SK-N-SH (cell line): ENCODE measurements at regions not wholly inside any gene's neighbourhood (a gene's known extent, or its start where the extent isn't known, plus 50 kb on each side); places are given as distances from the start of the nearest gene placed in this dataset.

ENCODE experiments used
- CTCF ChIA-PET: fragments of 300-600, 350-600 bp; formaldehyde crosslinking; extraction: SDS; loops from one replicate; lab custom pipeline; 2021; lab: Yijun Ruan, JAX
- POLR2A ChIA-PET: fragments of 350-600 bp; sonication (Branson Sonifier 250); formaldehyde crosslinking; extraction: SDS; loops from one replicate; lab custom pipeline; 2020; ENCODE audit warnings: antibody characterized with exemption, inconsistent platforms; lab: Yijun Ruan, JAX
- DNase-seq: peaks from one replicate; pipeline ENCODE4 v3.0.0; 2012
- H2AFZ ChIP-seq: fragments of 200-600 bp; sonication (generic); 2 replicates; pipeline ENCODE4 v1.8.1; 2016; ENCODE audit warnings: antibody characterized with exemption, mild to moderate bottlenecking, low read depth
- H3F3A ChIP-seq: fragments of 200-600 bp; sonication (generic); replicated peaks from 2 replicates; pipeline ENCODE3; 2016; ENCODE audit warnings: antibody characterized with exemption, mild to moderate bottlenecking; ENCODE audit not compliant: insufficient read depth
- H3K27ac ChIP-seq, 2 experiments: fragments of 200-500 bp in 1 of 2; fragments of 200-600 bp in 1 of 2; sonication (Bioruptor generic) in 1 of 2; sonication (generic), shearing (Covaris generic) in 1 of 2; 2 replicates each; pipeline versions ENCODE4 v1.5.1 to v1.6.1; 2014 to 2016; ENCODE audit warnings: low read depth in 2 of 2, inconsistent platforms in 1 of 2, low read length in 1 of 2, mild to moderate bottlenecking in 1 of 2, mixed read lengths in 1 of 2
- H3K27me3 ChIP-seq: fragments of 200-600 bp; sonication (generic), shearing (Covaris generic); 2 replicates; pipeline ENCODE4 v1.6.1; 2016; ENCODE audit warnings: mixed run types; ENCODE audit not compliant: insufficient read depth
- H3K36me3 ChIP-seq, 2 experiments: fragments of 200-500 bp in 1 of 2; fragments of 200-600 bp in 1 of 2; sonication (Bioruptor generic) in 1 of 2; sonication (generic) in 1 of 2; replicated peaks in 1 of 2; 2 replicates each; pipeline versions ENCODE3 to v1.5.1; 2014 to 2016; ENCODE audit warnings: low read length in 1 of 2, mild to moderate bottlenecking in 1 of 2; ENCODE audit not compliant: insufficient read depth in 2 of 2, control insufficient read depth in 1 of 2
- H3K4me1 ChIP-seq, 2 experiments: fragments of 200-500 bp in 1 of 2; fragments of 200-600 bp in 1 of 2; sonication (Bioruptor generic) in 1 of 2; sonication (generic), shearing (Covaris generic) in 1 of 2; 2 replicates each; pipeline versions ENCODE4 v1.5.1 to v1.6.1; 2014 to 2016; ENCODE audit warnings: low read depth in 1 of 2, low read length in 1 of 2, mixed run types in 1 of 2; ENCODE audit not compliant: insufficient read depth in 2 of 2, control insufficient read depth in 1 of 2
- H3K4me2 ChIP-seq: fragments of 200-600 bp; sonication (generic), shearing (Covaris generic); 2 replicates; pipeline ENCODE4 v1.6.1; 2017; ENCODE audit warnings: mixed run types
- H3K4me3 ChIP-seq, 2 experiments: fragments of 200-500 bp in 1 of 2; fragments of 200-600 bp in 1 of 2; sonication (Bioruptor generic) in 1 of 2; sonication (generic), shearing (Covaris generic) in 1 of 2; 2 replicates each; pipeline versions ENCODE4 v1.5.1 to v1.8.1; 2014 to 2016; ENCODE audit warnings: low read depth in 2 of 2, inconsistent platforms in 1 of 2, low read length in 1 of 2, mild to moderate bottlenecking in 1 of 2, mixed read lengths in 1 of 2, moderate library complexity in 1 of 2
- H3K79me2 ChIP-seq: fragments of 200-600 bp; sonication (generic); 2 replicates; pipeline ENCODE4 v1.8.1; 2017; ENCODE audit warnings: mild to moderate bottlenecking; ENCODE audit not compliant: insufficient read depth
- H3K9ac ChIP-seq: fragments of 200-600 bp; sonication (generic); 2 replicates; pipeline ENCODE4 v1.6.1; 2017; ENCODE audit warnings: mixed run types
- H3K9me2 ChIP-seq: fragments of 200-600 bp; sonication (generic); 2 replicates; pipeline ENCODE4 v1.6.1; 2017; ENCODE audit warnings: mixed run types
- H3K9me3 ChIP-seq: fragments of 200-600 bp; sonication (generic); 2 replicates; pipeline ENCODE4 v1.6.1; 2017; ENCODE audit warnings: mixed run types, mild to moderate bottlenecking, moderate library complexity
- H4K20me1 ChIP-seq: fragments of 200-600 bp; sonication (generic); 2 replicates; pipeline ENCODE4 v1.6.1; 2017; ENCODE audit warnings: mild to moderate bottlenecking, mixed run types; ENCODE audit not compliant: insufficient read depth
- ELF1 ChIP-seq: IDR thresholded peaks from 2 replicates; pipeline ENCODE4 v1.4.0; 2012
- EP300 ChIP-seq, 2 experiments: IDR thresholded peaks; 2 replicates each; pipeline versions ENCODE4 v1.4.0 to v1.6.1; 2012; ENCODE audit warnings: borderline replicate concordance in 1 of 2, low read depth in 1 of 2, low read length in 1 of 2
- FOXJ3 ChIP-seq: sonication (generic); formaldehyde crosslinking; IDR thresholded peaks from 2 replicates; pipeline ENCODE4 v1.5.1; 2020; ENCODE audit warnings: mild to moderate bottlenecking, missing genetic modification reagents
- FOXM1 ChIP-seq: IDR thresholded peaks from 2 replicates; pipeline ENCODE4 v1.4.0; 2012; ENCODE audit warnings: low read depth, mild to moderate bottlenecking
- GABPA ChIP-seq: IDR thresholded peaks from 2 replicates; pipeline ENCODE4 v1.4.0; 2012; ENCODE audit warnings: low read depth, mild to moderate bottlenecking
- GATA2 ChIP-seq: sonication (generic); formaldehyde crosslinking; IDR thresholded peaks from 2 replicates; pipeline ENCODE4 v1.5.0; 2020; ENCODE audit warnings: mild to moderate bottlenecking, missing genetic modification reagents
- JUND ChIP-seq: IDR thresholded peaks from 2 replicates; pipeline ENCODE4 v1.4.0; 2012
- MEF2A ChIP-seq: IDR thresholded peaks from 2 replicates; pipeline ENCODE4 v1.4.0; 2012; ENCODE audit warnings: low read depth, borderline replicate concordance
- NFIC ChIP-seq: IDR thresholded peaks from 2 replicates; pipeline ENCODE4 v1.4.0; 2012; ENCODE audit warnings: borderline replicate concordance
- RAD21 ChIP-seq: IDR thresholded peaks from 2 replicates; pipeline ENCODE4 v1.6.1; 2012; ENCODE audit warnings: mild to moderate bottlenecking, low read length
- RFX5 ChIP-seq: IDR thresholded peaks from 2 replicates; pipeline ENCODE4 v1.6.1; 2012; ENCODE audit warnings: mild to moderate bottlenecking, improper control_type of control experiment, low read length
- SIN3A ChIP-seq: IDR thresholded peaks from 2 replicates; pipeline ENCODE4 v1.6.1; 2012; ENCODE audit warnings: low read depth, mild to moderate bottlenecking, low read length, moderate library complexity, borderline replicate concordance
- TAF1 ChIP-seq: IDR thresholded peaks from 2 replicates; pipeline ENCODE4 v1.6.1; 2012; ENCODE audit warnings: low read depth, mild to moderate bottlenecking, low read length, moderate library complexity, borderline replicate concordance
- TEAD4 ChIP-seq: IDR thresholded peaks from 2 replicates; pipeline ENCODE4 v1.4.0; 2012; ENCODE audit warnings: mild to moderate bottlenecking, borderline replicate concordance; ENCODE audit not compliant: insufficient read depth
- YY1 ChIP-seq: IDR thresholded peaks from 2 replicates; pipeline ENCODE4 v1.4.0; 2012; ENCODE audit warnings: low read depth, mild to moderate bottlenecking
- WGBS: methylation state at CpG from one replicate; pipeline ENCODE4 v1.1.6; 2017; ENCODE audit warnings: low lambda C conversion rate; 5-methylcytosine and 5-hydroxymethylcytosine counted together
- TF ChIP-seq, protein P1 (sequence below): IDR thresholded peaks from 2 replicates; pipeline ENCODE4 v1.4.0; 2012; ENCODE audit warnings: low read depth, borderline replicate concordance
- TF ChIP-seq, protein P2 (sequence below): fragments of 150-350 bp; IDR thresholded peaks from 2 replicates; pipeline ENCODE4 v1.6.1; 2016; ENCODE audit warnings: mild to moderate bottlenecking, low read depth, low read length
- TF ChIP-seq, protein P3 (sequence below): IDR thresholded peaks from 2 replicates; pipeline ENCODE4 v1.4.0; 2012; ENCODE audit warnings: low read depth

DNA sequence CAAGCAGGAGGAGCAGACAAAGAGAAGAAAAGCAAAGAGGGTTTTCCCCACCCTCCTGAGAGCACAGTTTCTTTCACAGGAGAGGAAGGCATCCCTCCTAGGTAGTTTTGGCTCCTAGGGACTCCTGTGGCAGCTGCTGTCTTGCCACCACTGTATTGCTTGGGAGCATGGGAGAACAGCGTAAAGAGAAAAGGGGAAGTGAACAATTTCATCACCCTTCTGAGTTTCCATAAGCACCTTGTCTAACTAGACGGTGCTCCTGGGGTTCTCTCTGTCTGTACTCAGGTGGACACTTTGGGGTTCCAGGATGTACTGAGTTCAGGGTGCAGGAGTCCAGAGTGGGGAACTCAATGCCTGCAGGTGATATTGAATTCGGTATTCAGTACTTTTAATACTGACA lies 1430.5 kb downstream of the TBC1D22A start:
- Histone ChIP-seq H3K79me2 (no peaks in the 10 kb centered on the region), H3K27ac (no peak overlapping the region), H4K20me1 (no peaks in the 10 kb centered on the region), H3K4me1 (no peaks in the 10 kb centered on the region), H3K9me3 (peaks cover 6% of the 10 kb centered on the region; the same call in 1 of the 2 replicates), H3K4me2 (no peak overlapping the region), H2AFZ (no peak overlapping the region), H3K9me2 (no peaks in the 10 kb centered on the region), H3K27me3 (no peaks in the 10 kb centered on the region), H3K4me3 (no peak overlapping the region), H3K36me3 (no peaks in the 10 kb centered on the region), H3F3A (no peaks in the 10 kb centered on the region), H3K9ac (no peak overlapping the region)
- DNase-seq: no peak
- POLR2A ChIA-PET: no interaction called here
- TF ChIP-seq, protein P1, sequence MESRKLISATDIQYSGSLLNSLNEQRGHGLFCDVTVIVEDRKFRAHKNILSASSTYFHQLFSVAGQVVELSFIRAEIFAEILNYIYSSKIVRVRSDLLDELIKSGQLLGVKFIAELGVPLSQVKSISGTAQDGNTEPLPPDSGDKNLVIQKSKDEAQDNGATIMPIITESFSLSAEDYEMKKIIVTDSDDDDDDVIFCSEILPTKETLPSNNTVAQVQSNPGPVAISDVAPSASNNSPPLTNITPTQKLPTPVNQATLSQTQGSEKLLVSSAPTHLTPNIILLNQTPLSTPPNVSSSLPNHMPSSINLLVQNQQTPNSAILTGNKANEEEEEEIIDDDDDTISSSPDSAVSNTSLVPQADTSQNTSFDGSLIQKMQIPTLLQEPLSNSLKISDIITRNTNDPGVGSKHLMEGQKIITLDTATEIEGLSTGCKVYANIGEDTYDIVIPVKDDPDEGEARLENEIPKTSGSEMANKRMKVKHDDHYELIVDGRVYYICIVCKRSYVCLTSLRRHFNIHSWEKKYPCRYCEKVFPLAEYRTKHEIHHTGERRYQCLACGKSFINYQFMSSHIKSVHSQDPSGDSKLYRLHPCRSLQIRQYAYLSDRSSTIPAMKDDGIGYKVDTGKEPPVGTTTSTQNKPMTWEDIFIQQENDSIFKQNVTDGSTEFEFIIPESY: no peak
- no peak for TF ChIP-seq EP300 (IDR thresholded peaks at IDR 0.05; ENCODE audit: borderline replicate concordance in 1 of 2, low read depth in 1 of 2, low read length in 1 of 2)
- 0% methylated on average over 3 of the region's 3 CpGs for WGBS
- CTCF ChIA-PET: no interaction called here

DNA sequence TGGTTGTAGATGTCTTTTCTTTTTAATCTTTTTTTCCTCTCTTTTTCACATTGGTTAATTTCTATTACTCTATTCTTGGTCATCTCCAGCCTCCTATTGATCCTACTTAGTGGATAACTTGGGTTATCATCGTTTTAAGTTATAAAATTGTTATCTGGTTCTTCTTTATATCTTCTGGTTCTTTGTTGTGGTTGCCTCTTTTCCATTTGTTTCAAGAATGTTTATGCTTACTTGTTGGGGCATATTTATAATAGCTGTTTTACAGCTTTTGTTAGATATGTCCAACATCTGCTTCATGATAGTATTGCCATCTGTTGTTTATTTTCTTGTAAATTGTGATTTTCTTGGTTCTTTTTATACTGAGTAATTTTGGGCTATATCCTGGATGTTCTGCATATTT lies 1429.6 kb downstream of the TBC1D22A start:
- WGBS: 3% methylated on average over 1 of the region's 1 CpG
- CTCF ChIA-PET: no interaction called here
- POLR2A ChIA-PET: no interaction called here
- Histone ChIP-seq H3K9me2 (no peaks in the 10 kb centered on the region), H3K36me3 (no peaks in the 10 kb centered on the region), H3K4me2 (no peak overlapping the region), H2AFZ (no peak overlapping the region), H3K4me1 (no peaks in the 10 kb centered on the region), H3K79me2 (no peaks in the 10 kb centered on the region), H3K27me3 (no peaks in the 10 kb centered on the region), H4K20me1 (no peaks in the 10 kb centered on the region), H3K4me3 (no peak overlapping the region), H3K9me3 (peaks cover 6% of the 10 kb centered on the region; the same call in 1 of the 2 replicates), H3F3A (no peaks in the 10 kb centered on the region), H3K9ac (no peak overlapping the region), H3K27ac (no peak overlapping the region)
- DNase-seq: no peak
- TF ChIP-seq ELF1 (no peak), RAD21 (no peak), NFIC (no peak), GATA2 (no peak)
- TF ChIP-seq, protein P2, sequence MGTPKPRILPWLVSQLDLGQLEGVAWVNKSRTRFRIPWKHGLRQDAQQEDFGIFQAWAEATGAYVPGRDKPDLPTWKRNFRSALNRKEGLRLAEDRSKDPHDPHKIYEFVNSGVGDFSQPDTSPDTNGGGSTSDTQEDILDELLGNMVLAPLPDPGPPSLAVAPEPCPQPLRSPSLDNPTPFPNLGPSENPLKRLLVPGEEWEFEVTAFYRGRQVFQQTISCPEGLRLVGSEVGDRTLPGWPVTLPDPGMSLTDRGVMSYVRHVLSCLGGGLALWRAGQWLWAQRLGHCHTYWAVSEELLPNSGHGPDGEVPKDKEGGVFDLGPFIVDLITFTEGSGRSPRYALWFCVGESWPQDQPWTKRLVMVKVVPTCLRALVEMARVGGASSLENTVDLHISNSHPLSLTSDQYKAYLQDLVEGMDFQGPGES: no peak

DNA sequence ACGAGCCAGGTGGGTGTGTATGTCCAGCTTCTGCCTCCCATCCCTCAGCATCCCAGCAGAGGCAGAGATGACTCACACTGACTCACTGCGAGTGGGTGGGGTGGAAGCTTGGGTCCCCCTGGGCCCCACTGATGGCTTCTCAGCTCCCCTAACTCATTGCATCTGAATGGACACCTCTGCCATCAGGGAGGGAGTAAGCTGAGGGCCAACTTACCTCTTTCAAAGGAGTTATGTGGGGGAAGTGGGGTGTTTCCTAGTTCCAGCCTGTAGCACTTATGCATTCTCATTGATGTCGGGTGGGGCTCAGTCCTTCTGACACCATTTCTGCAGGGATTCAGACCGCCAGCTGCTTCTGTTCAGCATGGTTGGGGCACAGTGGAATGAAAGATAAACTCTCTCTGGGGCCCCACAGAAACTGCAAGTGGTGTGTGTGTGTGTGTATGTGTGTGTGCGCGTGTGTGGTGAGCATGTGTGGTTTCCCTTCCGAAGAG lies 1425.8 kb downstream of the TBC1D22A start:
- Histone ChIP-seq H3K9ac (no peak overlapping the region), H4K20me1 (no peaks in the 10 kb centered on the region), H3K9me3 (peaks cover 6% of the 10 kb centered on the region; the same call in 1 of the 2 replicates), H3K4me1 (no peaks in the 10 kb centered on the region), H2AFZ (no peak overlapping the region), H3K27ac (no peak overlapping the region), H3K4me3 (no peak overlapping the region), H3K27me3 (no peaks in the 10 kb centered on the region), H3K36me3 (no peaks in the 10 kb centered on the region), H3K79me2 (no peaks in the 10 kb centered on the region), H3K4me2 (no peak overlapping the region), H3K9me2 (no peaks in the 10 kb centered on the region), H3F3A (no peaks in the 10 kb centered on the region)
- 24% methylated on average over 6 of the region's 7 CpGs for WGBS
- no peak for DNase-seq
- CTCF ChIA-PET: no interaction called here
- TF ChIP-seq TAF1: no peak
- TF ChIP-seq, protein P2: no peak
- TF ChIP-seq YY1: no peak
- TF ChIP-seq MEF2A: no peak
- no peak for TF ChIP-seq RFX5
- TF ChIP-seq, protein P3, sequence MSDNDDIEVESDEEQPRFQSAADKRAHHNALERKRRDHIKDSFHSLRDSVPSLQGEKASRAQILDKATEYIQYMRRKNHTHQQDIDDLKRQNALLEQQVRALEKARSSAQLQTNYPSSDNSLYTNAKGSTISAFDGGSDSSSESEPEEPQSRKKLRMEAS: no peak
- TF ChIP-seq NFIC: no peak
- TF ChIP-seq GABPA: no peak
- no peak for TF ChIP-seq TEAD4
- no peak for TF ChIP-seq JUND
- TF ChIP-seq FOXJ3 (CRISPR knock-in tag): no peak
- no peak for TF ChIP-seq FOXM1
- TF ChIP-seq SIN3A: no peak
- POLR2A ChIA-PET: no interaction called here
